HK-2 (cell line): ENCODE measurements at regions not wholly inside any gene's neighbourhood (a gene's known extent, or its start where the extent isn't known, plus 50 kb on each side); places are given as distances from the start of the nearest gene placed in this dataset.
"Not testable (repeated sequence)": the region's sequence is repeated elsewhere in the genome, so short reads cannot be mapped to it uniquely, and the experiment has no call there.

Experiments
- DNase-seq: peaks from one replicate; pipeline ENCODE4 v3.0.0-alpha.2; 2018; ENCODE audit not compliant: unreplicated experiment

- not testable (repeated sequence) for DNase-seq
Measured at GRCh38 chr15:85196697-85197096, 183.7 kb upstream of the AKAP13 start.

- not testable (repeated sequence) for DNase-seq
Measured at GRCh38 chr15:85197582-85197981, 182.8 kb upstream of the AKAP13 start.

DNA sequence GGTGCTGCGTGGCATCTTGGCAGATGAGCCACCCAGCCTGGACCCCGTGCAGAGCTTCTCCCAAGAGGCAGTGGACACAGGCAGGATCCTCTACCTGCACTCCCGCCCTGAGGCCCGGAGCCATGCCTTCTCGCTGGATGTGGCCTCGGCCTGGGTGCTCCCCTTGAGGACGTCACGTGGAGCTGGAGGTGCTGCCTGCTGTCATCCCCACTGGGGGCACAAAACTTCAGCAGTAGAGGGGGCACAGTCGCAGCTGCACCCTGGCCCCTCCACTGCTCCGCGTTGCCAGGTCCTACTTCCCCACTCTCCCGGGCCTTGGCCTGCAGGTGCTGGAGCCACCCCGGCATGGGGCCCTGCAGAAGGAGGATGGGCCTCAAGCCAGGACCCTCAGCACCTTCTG, 182.0 kb upstream of the AKAP13 start:
- not testable (repeated sequence) for DNase-seq

DNA sequence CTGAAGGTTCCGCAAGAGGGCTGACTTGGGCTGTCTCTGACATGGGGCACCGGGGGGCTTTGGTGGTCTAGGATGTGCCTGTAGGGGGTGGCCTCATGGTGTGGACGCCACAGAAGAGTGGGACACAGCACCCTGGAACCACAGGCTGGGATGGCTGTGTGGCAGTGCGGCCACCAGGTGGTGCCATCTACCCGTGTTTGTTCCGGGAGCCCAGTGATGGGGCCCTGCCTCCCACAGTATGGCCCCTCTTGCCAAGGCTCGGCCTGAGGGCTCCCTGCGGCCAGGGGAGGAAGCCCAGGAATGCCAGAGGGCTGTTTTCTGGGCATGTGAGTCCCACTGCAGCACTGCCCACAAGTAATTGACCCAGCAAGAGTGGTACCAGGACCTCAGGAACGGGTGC, 180.2 kb upstream of the AKAP13 start:
- DNase-seq, result not testable (repeated sequence)

- not testable (repeated sequence) for DNase-seq
Measured at GRCh38 chr15:85201118-85201793, 179.1 kb upstream of the AKAP13 start.

DNA sequence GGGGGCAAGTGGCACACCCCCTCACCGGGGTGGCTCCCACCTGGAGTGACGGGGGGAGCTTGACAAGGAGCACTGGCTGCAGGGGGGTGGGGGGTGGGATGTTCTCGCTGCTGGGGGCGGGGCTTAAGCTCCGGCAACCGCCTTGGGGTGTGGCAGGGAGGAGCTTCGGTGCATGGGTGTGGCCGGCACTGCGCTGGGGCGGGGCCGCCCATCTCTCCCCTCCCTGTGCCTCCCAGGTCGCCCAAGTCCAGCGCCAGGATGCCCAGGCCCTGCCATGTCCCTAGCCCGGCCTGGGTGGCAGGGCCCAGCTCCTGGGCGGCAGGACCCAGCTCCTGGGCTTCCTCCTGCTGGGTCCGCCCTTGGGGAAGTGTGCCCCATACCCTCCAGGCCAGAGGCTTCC, 175.9 kb upstream of the AKAP13 start:
- DNase-seq, result not testable (repeated sequence)

DNA sequence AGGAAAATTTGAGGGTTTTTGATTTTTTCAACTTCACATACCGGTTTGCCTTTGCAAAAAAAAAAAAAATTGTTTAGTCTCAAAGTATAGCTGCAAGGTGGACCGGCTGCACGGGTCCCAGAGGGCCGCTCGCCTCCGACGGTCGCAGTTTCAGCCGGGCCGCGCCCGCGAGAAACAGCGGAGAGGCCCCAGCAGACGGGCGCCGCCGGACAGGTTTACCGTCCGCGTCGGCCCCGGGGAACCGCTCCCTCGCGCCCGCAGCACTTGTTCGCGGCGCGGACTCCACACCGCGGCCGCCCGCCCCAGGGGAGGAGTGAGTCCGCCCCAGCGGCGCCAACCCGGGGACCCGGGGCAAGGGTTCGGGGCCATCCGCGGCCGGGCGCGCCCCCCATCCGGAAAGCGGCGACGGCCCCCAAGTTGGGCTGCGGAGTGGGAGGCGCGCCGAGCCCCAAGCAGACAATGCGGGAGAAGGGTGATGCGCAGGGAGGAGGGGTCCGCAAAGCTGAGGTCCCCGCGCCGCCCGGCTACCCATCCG, 146.5 kb upstream of the AKAP13 start:
- DNase-seq, result not testable (repeated sequence)

GRCh38 chr15:85234450-85235196, 145.8 kb upstream of the AKAP13 start:
- not testable (repeated sequence) for DNase-seq

DNA sequence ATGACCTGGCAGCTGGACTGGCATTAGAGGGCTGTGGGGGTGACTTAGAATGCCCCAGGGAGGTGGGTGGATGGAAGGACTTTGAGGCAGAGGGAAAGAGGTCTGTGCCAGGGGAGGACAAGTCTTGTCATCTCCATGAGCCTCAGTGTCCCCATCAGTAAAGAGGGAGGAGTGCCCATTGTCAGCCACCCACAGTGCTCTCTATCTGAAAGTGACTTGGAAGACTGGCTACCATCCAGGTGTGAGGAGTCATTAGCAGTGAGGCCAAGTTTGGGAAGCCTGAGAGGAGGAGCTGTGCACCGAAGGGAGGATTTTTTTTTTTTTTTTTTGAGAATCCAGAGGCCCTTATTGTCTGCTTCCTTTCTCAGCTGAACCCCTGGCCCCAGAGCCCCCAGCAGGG, 136.3 kb upstream of the AKAP13 start:
- DNase-seq, result not testable (repeated sequence)

DNA sequence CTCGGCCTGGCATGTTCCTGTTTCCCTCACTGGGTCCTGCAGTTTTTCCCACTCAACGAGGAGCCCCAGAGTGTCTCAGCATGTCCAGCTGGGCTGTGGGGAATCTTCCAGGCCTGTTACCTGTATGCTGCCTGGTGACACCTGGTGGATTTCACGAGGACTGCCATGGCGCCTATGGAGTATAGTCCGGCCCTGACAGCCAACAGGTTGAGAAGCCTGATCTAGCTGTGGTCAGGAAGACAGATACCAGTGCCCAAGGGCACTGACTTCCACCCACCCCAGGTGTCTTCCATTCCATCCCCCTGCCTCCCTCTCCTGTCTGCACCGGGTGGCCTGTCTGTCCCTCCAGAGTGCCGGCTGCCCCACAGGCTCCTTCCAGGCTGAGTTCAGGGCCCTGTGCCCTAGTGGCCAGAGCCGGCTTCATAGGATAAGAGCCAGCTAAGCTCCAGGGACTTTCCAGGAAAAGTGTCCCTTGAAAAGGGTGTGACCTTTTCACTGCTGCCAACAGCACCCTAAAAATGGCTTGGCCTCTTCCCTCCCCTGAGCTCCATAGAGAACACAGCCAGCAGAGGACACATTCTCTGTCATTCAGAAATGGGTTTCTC, 129.4 kb upstream of the AKAP13 start:
- DNase-seq, result peak; percentile 11

- peak; percentile 21 for DNase-seq
Measured at GRCh38 chr15:85253196-85253915, 127.0 kb upstream of the AKAP13 start.

DNA sequence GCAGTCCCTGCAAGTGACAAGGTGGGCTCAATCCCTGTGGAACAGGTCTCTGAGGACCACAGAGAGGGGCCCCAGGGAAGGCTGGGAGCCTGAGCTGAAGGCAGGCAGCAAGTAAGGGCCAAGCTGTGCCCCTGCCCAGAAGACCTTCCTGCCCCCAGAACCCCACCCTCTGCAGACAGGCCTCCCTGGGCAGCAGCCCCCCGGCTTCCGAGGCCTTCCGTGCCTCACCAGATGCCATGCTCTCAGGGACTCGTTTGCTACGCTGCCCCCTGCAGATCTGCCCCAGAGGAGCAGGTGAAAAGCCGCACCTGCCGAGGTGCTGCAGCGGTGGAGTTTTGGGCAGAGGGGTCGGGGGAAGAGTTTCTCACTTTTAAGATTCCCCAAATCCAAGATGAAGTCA, 125.4 kb upstream of the AKAP13 start:
- not testable (repeated sequence) for DNase-seq

- not testable (repeated sequence) for DNase-seq
Measured at GRCh38 chr15:85255502-85255901, 124.9 kb upstream of the AKAP13 start.

DNA sequence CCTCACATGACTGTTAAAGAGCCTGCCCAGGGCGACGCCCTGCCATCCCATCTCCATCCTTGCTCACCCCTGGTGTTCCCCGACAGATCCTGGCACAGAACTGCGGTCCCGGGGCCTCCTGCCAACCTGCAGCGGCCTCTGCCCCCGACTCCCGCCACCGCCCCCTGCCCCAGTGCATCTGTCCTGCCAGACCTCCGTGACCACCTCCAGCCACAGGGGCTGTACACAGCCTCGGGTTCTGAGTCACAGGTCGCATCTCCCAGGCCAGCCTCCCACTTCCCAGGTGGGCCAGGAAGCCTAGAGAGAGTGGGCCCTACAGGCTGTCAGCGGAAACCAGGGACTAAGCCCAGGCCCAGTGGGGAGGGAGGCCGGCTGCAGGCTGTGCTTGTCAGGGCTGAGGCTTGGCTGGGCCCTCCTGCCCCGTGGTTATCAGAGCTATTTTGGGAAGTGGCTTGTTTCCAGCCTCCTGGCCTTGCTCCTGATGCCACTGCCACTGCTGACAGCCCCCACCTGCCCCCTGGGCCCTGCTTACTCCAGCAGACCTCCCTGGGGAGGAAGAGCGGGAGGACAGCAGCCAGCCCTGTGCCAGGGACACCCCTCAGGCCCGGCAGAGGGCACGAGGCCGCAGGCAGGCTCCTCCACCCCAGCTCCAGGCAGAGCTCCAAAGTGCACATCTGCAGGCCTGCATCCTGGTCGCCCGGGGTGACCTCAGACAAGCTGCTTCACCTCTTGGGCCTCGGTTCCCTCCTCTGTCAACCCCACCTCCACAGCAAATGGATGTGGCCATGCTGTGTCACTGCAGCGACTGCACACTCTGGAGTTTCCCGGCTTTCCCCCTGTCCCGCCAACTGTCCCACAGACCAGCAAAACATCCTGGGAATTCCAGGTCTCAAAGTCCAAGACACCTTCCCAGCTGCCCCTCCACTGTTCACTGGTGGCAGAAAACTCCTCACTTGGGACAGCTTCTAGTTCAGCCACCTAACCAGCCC, 124.1 kb upstream of the AKAP13 start:
- not testable (repeated sequence) for DNase-seq

DNA sequence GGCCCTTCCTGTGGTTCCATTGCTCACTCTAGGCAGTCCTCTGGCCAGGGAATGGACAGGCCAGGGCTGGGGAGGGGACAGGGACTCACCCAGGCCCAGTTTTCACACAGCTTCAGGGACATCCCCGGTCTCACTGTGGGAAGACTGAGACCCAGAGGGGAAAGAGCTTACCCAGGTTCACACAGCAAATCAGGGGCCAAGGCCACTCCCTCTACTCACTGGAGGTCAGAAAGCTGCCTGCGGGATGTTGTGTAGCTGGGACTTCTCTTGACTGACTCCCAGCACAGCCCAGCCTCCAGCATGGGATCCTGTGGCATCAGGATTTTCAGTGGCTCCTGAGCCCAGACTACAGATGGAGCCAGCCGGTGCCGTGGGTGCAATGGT, 122.3 kb upstream of the AKAP13 start:
- DNase-seq, result not testable (repeated sequence)

DNA sequence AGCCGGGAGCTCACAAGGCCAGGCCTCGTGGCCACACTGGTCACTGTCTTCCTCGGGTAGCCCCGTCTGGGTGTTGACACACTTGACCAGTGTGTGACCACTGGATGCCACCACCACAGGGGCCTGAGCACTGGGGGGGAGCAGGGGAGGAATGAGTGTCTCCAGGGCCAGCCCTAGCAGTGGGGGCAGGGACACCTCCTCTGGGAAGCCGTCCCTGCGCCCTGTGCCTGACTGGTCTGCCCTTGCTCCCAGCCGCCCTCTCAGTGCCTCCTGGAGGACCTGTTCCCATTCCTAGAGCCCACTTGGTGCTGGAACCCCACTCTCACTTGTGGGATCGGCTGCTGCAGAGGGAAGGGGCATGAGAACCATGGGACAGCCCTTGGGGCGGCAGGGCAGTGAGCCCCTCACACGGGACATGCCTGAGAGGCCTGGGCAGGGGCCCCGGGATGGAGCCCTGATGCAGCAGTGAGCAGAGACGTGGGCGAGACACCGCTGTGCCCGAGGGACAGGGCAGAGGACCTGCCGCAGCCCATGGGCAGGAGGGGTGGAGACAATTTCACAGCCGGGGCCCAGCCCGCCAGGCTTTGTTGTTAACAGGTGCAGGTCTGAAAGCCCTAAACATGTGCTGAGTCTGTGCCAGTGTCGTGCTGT, 121.7 kb upstream of the AKAP13 start:
- DNase-seq, result not testable (repeated sequence)

GRCh38 chr15:85260526-85260925, 119.9 kb upstream of the AKAP13 start:
- DNase-seq, result not testable (repeated sequence)

- not testable (repeated sequence) for DNase-seq
Measured at GRCh38 chr15:85262461-85263055, 117.8 kb upstream of the AKAP13 start.

- DNase-seq, result not testable (repeated sequence)
Measured at GRCh38 chr15:85263842-85264440, 116.5 kb upstream of the AKAP13 start.
